BE2C (cell line): ENCODE measurements at regions not wholly inside any gene's neighbourhood (a gene's known extent, or its start where the extent isn't known, plus 50 kb on each side); places are given as distances from the start of the nearest gene placed in this dataset.
"Not testable (repeated sequence)": the region's sequence is repeated elsewhere in the genome, so short reads cannot be mapped to it uniquely, and the experiment has no call there.

Experiments
- DNase-seq: peaks from one replicate; pipeline ENCODE4 v3.0.0-alpha.2; 2020
- H3K27me3 ChIP-seq: fragments of 250-450 bp; sonication (Bioruptor Pico); 2 replicates; pipeline ENCODE4 v1.5.1; 2020; ENCODE audit warnings: mild to moderate bottlenecking
- H3K36me3 ChIP-seq: fragments of 250-450 bp; sonication (Bioruptor Pico); 2 replicates; pipeline ENCODE4 v1.5.1; 2020; ENCODE audit warnings: mild to moderate bottlenecking
- H3K4me1 ChIP-seq: fragments of 250-450 bp; sonication (Bioruptor Pico); 2 replicates; pipeline ENCODE4 v1.5.1; 2020
- H3K4me3 ChIP-seq: 2 replicates; pipeline ENCODE4 v1.5.1; 2011; ENCODE audit warnings: low read depth, low read length
- H3K9me3 ChIP-seq: fragments of 250-450 bp; sonication (Bioruptor Pico); 2 replicates; pipeline ENCODE4 v1.5.1; 2020
- TF ChIP-seq, protein P1 (sequence below): IDR thresholded peaks from 2 replicates; pipeline ENCODE4 v1.5.1; 2012; ENCODE audit warnings: mild to moderate bottlenecking, low read depth, low read length

DNA sequence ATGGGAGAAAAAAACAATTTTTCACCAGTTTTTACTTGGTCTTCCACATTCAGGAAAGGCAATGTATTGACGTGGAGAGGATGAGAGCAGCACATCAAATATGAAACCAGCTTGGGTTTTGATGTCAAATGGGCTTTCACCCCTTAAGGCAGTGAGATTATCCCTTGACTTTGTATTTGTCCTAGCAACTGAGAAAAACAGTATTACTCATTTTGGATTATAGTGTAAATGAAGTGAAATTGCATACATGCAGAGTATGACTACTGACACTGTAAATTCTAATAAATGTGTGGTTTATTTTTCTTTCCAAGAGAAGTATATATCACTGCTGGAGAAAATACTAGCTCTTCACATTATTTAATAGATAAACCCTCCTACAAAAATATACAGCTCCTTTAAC, 863.6 kb upstream of the IGFBP7 start:
- no peak for DNase-seq
- Histone ChIP-seq H3K4me3 (no peak overlapping the region), H3K9me3 (no peaks in the 10 kb centered on the region)

DNA sequence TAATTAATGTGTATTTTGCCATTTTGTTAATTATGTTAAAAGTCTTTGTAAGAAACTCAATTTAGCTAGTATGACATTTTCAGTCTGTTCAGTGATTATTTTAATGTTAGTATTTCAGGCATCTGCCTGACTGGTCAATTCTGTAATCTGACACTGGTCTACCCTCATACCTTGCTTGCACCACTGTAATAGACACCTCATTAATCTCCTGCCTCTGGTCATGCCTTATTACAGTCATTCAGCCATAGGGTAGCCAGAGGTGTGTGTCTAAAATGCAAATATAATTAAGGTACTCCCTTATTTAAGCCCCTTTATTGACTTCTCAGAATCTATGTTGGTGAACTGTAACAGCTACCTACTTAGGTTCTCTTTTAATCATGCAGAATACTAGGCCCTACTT, 861.1 kb upstream of the IGFBP7 start:
- H3K4me3 ChIP-seq: no peak overlapping the region
- TF ChIP-seq, protein P1, sequence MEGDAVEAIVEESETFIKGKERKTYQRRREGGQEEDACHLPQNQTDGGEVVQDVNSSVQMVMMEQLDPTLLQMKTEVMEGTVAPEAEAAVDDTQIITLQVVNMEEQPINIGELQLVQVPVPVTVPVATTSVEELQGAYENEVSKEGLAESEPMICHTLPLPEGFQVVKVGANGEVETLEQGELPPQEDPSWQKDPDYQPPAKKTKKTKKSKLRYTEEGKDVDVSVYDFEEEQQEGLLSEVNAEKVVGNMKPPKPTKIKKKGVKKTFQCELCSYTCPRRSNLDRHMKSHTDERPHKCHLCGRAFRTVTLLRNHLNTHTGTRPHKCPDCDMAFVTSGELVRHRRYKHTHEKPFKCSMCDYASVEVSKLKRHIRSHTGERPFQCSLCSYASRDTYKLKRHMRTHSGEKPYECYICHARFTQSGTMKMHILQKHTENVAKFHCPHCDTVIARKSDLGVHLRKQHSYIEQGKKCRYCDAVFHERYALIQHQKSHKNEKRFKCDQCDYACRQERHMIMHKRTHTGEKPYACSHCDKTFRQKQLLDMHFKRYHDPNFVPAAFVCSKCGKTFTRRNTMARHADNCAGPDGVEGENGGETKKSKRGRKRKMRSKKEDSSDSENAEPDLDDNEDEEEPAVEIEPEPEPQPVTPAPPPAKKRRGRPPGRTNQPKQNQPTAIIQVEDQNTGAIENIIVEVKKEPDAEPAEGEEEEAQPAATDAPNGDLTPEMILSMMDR: no peak
- no peaks in the 10 kb centered on the region for H3K4me1 ChIP-seq
- no peaks in the 10 kb centered on the region for H3K27me3 ChIP-seq
- H3K36me3 ChIP-seq: no peaks in the 10 kb centered on the region
- no peaks in the 10 kb centered on the region for H3K9me3 ChIP-seq
- no peak for DNase-seq

More for the DNA sequence above, 863.6 kb upstream of the IGFBP7 start:
- TF ChIP-seq, protein P1: no peak
- no peaks in the 10 kb centered on the region for H3K36me3 ChIP-seq
- no peaks in the 10 kb centered on the region for H3K27me3 ChIP-seq
- H3K4me1 ChIP-seq: no peaks in the 10 kb centered on the region

DNA sequence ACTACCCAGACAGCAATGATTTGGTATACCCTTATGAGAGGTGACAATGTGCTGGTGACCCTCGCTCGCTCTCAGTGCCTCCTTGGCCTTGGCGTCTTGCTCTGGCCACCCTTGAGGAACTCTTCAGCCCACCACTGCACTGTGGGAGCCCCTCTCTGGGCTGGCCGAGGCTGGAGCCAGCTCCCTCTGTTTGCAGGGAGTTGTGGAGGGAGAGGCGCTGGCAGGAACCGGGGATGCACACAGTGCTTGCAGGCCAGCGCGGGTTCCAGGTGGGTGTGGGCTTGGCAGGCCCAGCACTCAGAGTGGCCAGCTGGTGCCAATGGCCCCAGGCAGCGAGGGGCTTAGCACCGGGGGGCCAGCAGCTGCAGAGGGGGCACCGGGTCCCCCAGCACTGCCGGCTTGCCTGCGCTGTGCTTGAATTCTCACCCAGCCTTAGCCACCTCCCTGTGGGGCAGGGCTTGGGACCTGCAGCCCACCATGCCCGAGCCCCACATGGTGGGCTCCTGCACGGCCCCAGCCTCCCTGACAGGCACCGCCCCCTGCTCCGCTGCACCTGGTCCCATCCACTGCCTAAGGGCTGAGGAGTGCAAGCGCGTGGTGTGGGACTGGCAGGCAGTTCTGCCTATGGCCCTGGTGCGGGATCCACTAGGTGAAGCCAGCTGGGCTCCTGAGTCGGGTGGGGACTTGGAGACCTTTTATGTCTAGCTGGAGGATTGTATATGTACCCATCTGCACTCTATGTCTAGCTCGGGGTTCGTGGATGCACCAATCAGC, 857.0 kb upstream of the IGFBP7 start:
- no peaks in the 10 kb centered on the region for H3K4me1 ChIP-seq
- H3K27me3 ChIP-seq: no peaks in the 10 kb centered on the region
- H3K9me3 ChIP-seq: no peaks in the 10 kb centered on the region
- no peak overlapping the region for H3K4me3 ChIP-seq
- TF ChIP-seq, protein P1: no peak
- H3K36me3 ChIP-seq: no peaks in the 10 kb centered on the region
- DNase-seq: no peak

DNA sequence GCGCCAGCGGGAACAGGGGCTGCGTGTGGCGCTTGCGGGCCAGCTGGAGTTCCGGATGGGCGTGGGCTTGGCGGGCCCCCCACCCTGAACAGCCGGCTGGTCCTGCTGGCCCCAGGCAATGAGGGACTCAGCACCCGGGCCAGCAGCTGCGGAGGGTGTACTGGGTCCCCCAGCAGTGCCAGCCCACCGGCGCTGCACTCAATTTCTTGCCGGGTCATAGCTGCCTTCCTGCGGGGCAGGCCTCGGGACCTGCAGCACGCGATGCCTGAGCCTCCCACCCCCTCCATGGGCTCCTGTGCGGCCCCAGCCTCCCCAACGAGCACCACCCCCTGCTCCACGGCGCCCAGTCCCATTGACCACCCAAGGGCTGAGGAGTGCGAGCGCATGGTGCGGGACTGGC, 855.2 kb upstream of the IGFBP7 start:
- not testable (repeated sequence) for H3K9me3 ChIP-seq, H3K36me3 ChIP-seq

DNA sequence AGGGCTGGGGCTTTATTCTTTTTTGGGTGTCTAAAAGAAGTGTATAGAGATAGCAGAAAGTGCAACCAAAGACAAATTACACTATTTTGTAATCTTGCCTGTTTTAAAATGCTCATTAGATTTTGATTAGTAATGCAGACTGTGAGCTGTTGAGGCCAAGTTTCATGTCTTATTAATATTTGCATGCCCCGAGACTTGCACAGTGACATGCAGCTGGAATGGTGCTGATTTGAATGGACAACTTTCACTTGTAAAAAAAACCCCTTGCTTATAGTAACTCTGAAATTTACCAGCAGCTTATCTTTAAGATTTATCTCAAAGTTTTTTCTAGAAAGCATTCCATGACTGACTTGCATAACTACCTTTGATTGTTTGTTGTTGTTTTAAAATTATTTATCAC, 835.1 kb upstream of the IGFBP7 start:
- Histone ChIP-seq H3K4me1 (no peaks in the 10 kb centered on the region; the same call in 1 of the 2 replicates), H3K4me3 (no peak overlapping the region), H3K36me3 (no peaks in the 10 kb centered on the region), H3K9me3 (no peaks in the 10 kb centered on the region), H3K27me3 (no peaks in the 10 kb centered on the region)
- DNase-seq: no peak
- TF ChIP-seq, protein P1: no peak

More for the DNA sequence above, 855.2 kb upstream of the IGFBP7 start:
- not testable (repeated sequence) for DNase-seq, H3K4me1 ChIP-seq, H3K27me3 ChIP-seq, H3K4me3 ChIP-seq

DNA sequence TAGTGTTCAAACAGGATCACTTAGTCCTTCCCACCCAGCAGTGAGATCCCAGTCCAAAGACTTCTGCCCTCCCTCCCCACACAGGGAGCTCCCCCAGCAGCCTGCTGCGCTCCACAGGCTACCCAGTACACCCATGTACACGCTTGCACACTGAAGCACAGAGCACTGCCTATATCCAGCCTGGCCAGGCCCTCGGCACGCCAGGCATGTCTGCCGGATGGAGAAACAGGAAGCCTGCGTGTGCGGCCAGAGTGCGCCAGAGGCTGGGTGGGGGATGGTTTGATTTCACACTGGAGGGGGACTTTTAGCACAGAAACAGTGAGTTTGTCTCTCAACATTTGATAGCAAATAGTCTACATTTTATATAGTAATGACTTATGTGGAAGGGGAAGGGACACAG, 833.5 kb upstream of the IGFBP7 start:
- DNase-seq: peak; percentile 77
- no peak overlapping the region for H3K4me3 ChIP-seq

DNA sequence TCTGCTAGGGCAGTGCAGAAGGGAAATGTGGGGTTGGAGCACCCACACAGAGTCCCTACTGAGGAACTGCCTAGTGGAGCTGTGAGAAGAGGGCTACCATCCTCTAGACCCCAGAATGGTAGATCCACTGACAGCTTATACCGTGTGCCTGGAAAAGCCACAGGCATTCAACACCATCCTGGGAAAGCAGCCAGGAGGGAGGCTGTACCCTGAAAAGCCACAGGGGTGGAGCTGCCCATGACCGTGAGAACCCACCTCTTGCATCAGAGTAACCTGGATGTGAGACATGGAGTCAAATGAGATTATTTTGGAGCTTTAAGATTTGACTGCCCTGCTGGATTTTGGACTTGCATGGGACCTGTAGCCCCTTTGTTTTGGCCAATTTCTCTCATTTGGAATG, 827.1 kb upstream of the IGFBP7 start:
- not testable (repeated sequence) for DNase-seq, H3K9me3 ChIP-seq, H3K4me3 ChIP-seq, H3K4me1 ChIP-seq, H3K27me3 ChIP-seq, H3K36me3 ChIP-seq

More for the DNA sequence above, 833.5 kb upstream of the IGFBP7 start:
- H3K9me3 ChIP-seq: no peaks in the 10 kb centered on the region
- TF ChIP-seq, protein P1: no peak
- no peaks in the 10 kb centered on the region; the same call in 1 of the 2 replicates for H3K4me1 ChIP-seq
- H3K36me3 ChIP-seq: no peaks in the 10 kb centered on the region
- H3K27me3 ChIP-seq: no peaks in the 10 kb centered on the region
